Heart left ventricle (tissue), 16 donors: ENCODE measurements at regions not wholly inside any gene's neighbourhood (a gene's known extent, or its start where the extent isn't known, plus 50 kb on each side); places are given as distances from the start of the nearest gene placed in this dataset.

Experiments used
- ATAC-seq, 4 donors: fragments of 200-7000 bp; cut with Tn5 transposase; one replicate each; pipeline ENCODE4 v1.9.1; 2020 to 2022; ENCODE audit warnings: moderate library complexity in 4 of 4, mild to moderate bottlenecking in 3 of 4, moderate number of reproducible peaks in 1 of 4
- DNase-seq, 5 donors: peaks; one replicate each; pipeline ENCODE4 v3.0.0-alpha.2; 2020
- H3K27ac ChIP-seq, 12 donors: fragments of 200-600 bp; sonication (generic) in 4 of 12; one replicate each; pipeline versions ENCODE4 v1.5.0 to v1.8.0; 2016 to 2022; ENCODE audit warnings: mild to moderate bottlenecking in 2 of 12
- H3K27me3 ChIP-seq, 9 donors: fragments of 200-600 bp; sonication (generic) in 2 of 9; one replicate each; pipeline versions ENCODE4 v1.5.1 to v1.8.0; 2016 to 2022; ENCODE audit warnings: mild to moderate bottlenecking in 3 of 9
- H3K36me3 ChIP-seq, 9 donors: fragments of 200-600 bp; sonication (generic) in 2 of 9; one replicate each; pipeline versions ENCODE4 v1.5.0 to v1.8.0; 2018 to 2022; ENCODE audit warnings: mild to moderate bottlenecking in 2 of 9
- H3K4me1 ChIP-seq, 12 donors: fragments of 200-600 bp; sonication (generic) in 4 of 12; one replicate each; pipeline versions ENCODE4 v1.5.0 to v1.8.0; 2016 to 2022; ENCODE audit warnings: mild to moderate bottlenecking in 3 of 12
- H3K4me3 ChIP-seq, 12 donors: fragments of 200-600 bp; sonication (generic) in 4 of 12; one replicate each; pipeline versions ENCODE4 v1.5.0 to v1.8.0; 2017 to 2022; ENCODE audit warnings: mild to moderate bottlenecking in 9 of 12, moderate library complexity in 4 of 12
- H3K9me3 ChIP-seq, 12 donors: fragments of 200-600 bp; sonication (generic) in 4 of 12; one replicate each; pipeline versions ENCODE4 v1.5.0 to v1.8.0; 2016 to 2022; ENCODE audit warnings: mild to moderate bottlenecking in 1 of 12
- POLR2A ChIP-seq, 2 donors: fragments of 450-650 bp; IDR thresholded peaks; one replicate each; pipeline ENCODE4 v1.6.1; 2017; ENCODE audit warnings: antibody characterized with exemption in 2 of 2, mild to moderate bottlenecking in 2 of 2, moderate library complexity in 2 of 2
- WGBS, 4 donors: extraction: QIAGEN DNeasy Blood & Tissue Kit in 2 of 4; methylation state at CpG; one replicate each; pipeline versions ENCODE4 v1.1.5 to v1.1.7; 2013 to 2018; 5-methylcytosine and 5-hydroxymethylcytosine counted together
- intact Hi-C, 10 donors: fragments of 100-400 bp; cut with DNase I; formaldehyde crosslinking; loops; one replicate each; pipeline versions ENCODE4 v1.11.1 to v1.14.2; 2022
- TF ChIP-seq, protein P1 (sequence below), 12 donors: fragments of 200-600 bp; sonication (generic) in 4 of 12; IDR thresholded peaks; one replicate each; pipeline versions ENCODE4 v1.5.0 to v1.8.0; 2018 to 2022; ENCODE audit warnings: antibody characterized with exemption in 12 of 12, mild to moderate bottlenecking in 5 of 12
- donor health status: ischemic (EF 13 %, LVEDD 7.1; RV severe dilation, severe dysfunction).
- donor health status: healthy with polysubstance abuse.
- donor health status: DM: no; HTN: yes; CAD: no.
- donor health status: DM: no; HTN: no; CAD: no.
- donor health status: ischemic (EF 25% LVEDD 6.9; RV normal size, moderate dysfunction).
- donor health status: ischemic (EF 25% LVEDD 5.7; RV mildly dilated, moderate dysfunction).
- donor health status: healthy.
- donor health status: DM: yes; HTN: yes; CAD: no.
- donor health status: ischemic (EF 35%, LVEDD 5.7; RV mildly dilated, moderate dysfunction).
- donor health status: nonischemic (EF 11% LVEDD 7.7; RV severe dilation, severe dysfunction).
- donor health status: DM: yes; HTN: yes; CAD: no.
- donor health status: PGD.
- donor health status: ischemic (EF 29% LVEDD 5.4; RV normal size, mild dysfunction).
- donor health status: nonischemic (EF 23%, LVEDD 6.1; RV moderate dilation, normal function).

DNA sequence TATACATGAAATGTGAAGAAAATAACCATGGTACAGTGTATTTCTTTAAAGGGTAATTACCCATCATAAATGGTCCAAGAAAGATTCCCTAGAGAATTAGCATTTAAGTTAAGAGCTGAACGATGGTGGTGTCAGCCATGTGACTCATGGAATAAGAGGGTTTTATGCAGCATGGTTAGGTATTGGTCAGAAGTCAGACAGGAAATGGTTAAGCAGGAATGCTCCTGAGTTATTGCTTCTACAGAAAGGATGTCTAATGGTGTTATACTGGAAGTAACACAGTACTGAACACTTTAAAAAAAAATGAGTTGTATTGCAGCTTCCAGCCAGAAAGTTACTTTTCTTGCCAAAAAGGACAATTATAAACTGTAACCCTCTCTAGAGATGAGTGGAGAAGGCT, 72.7 kb upstream of the UBE2E3 start:
- 35 to 62% (median 49%) methylated on average over 1 of the region's 1 CpG for WGBS, 4 donors
- intact Hi-C loops, result no loop called here
- DNase-seq, result no peak
- TF ChIP-seq, protein P1, sequence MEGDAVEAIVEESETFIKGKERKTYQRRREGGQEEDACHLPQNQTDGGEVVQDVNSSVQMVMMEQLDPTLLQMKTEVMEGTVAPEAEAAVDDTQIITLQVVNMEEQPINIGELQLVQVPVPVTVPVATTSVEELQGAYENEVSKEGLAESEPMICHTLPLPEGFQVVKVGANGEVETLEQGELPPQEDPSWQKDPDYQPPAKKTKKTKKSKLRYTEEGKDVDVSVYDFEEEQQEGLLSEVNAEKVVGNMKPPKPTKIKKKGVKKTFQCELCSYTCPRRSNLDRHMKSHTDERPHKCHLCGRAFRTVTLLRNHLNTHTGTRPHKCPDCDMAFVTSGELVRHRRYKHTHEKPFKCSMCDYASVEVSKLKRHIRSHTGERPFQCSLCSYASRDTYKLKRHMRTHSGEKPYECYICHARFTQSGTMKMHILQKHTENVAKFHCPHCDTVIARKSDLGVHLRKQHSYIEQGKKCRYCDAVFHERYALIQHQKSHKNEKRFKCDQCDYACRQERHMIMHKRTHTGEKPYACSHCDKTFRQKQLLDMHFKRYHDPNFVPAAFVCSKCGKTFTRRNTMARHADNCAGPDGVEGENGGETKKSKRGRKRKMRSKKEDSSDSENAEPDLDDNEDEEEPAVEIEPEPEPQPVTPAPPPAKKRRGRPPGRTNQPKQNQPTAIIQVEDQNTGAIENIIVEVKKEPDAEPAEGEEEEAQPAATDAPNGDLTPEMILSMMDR (IDR thresholded peaks at IDR 0.05), result no peak
- TF ChIP-seq POLR2A (IDR thresholded peaks at IDR 0.05), result no peak
- Histone ChIP-seq H3K27me3 (no peaks in the 10 kb centered on the region), H3K9me3 (no peaks in the 10 kb centered on the region), H3K4me3 (no peak overlapping the region), H3K36me3 (no peaks in the 10 kb centered on the region), H3K27ac (no peak overlapping the region), H3K4me1 (no peaks in the 10 kb centered on the region)
- ATAC-seq, result no peak

DNA sequence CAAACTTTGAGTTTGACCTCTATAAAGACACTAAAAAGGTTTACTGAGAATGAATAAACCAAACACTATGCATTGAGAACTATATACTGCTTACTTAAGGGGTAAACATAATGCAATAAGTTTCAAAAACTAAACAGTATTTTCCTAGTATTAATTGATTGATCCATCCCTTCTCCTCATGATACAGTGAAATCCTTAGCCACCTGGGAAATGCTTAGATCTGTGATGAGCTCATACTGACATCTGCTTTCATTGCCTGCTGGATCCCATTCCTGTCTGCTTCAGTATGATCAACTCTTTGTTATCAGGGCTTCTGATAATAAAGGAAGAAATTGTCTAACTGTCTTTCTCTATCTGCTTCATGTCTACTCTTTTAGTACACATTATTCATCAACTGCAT, 74.9 kb upstream of the UBE2E3 start:
- H3K9me3 ChIP-seq, result no peaks in the 10 kb centered on the region
- intact Hi-C loops, result no loop called here
- ATAC-seq (no peak), DNase-seq (no peak)
- no peak for TF ChIP-seq POLR2A (IDR thresholded peaks at IDR 0.05)
- TF ChIP-seq, protein P1 (IDR thresholded peaks at IDR 0.05), result no peak
- H3K4me3 ChIP-seq, result no peak overlapping the region
- H3K27ac ChIP-seq, result no peak overlapping the region
- peaks cover 0 to 4% (median 0%) of the 10 kb centered on the region in 9 donors for H3K27me3 ChIP-seq
- no peaks in the 10 kb centered on the region for H3K4me1 ChIP-seq
- H3K36me3 ChIP-seq, result no peaks in the 10 kb centered on the region

DNA sequence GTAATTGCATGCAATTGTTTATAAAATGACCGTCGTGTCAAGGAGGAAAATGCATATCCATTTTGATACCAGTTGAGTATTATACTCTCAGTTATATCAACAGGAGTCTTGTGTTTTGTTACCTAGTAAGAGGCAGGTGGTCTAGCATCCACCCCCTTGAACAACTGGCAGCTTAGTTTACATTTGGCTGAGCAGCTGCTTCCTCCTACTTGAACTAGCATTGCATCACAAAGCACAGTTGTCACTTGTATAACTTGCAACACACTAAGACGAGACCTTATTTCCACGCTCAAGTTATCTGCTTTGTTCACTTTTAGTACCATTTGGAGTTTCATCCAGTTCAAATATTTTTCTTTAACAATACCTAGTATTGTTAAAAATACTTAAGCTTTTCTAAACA, 75.4 kb upstream of the UBE2E3 start:
- Histone ChIP-seq H3K36me3 (no peaks in the 10 kb centered on the region), H3K27me3 (peaks cover 0 to 4% (median 0%) of the 10 kb centered on the region in 9 donors), H3K4me1 (no peaks in the 10 kb centered on the region), H3K9me3 (no peaks in the 10 kb centered on the region), H3K27ac (no peak overlapping the region), H3K4me3 (no peak overlapping the region)
- DNase-seq, result no peak
- no peak for ATAC-seq
- WGBS, 4 donors, result 41 to 55% (median 50%) methylated on average over 4 of the region's 4 CpGs
- TF ChIP-seq, protein P1 (IDR thresholded peaks at IDR 0.05), result no peak
- intact Hi-C loops, result no loop called here

DNA sequence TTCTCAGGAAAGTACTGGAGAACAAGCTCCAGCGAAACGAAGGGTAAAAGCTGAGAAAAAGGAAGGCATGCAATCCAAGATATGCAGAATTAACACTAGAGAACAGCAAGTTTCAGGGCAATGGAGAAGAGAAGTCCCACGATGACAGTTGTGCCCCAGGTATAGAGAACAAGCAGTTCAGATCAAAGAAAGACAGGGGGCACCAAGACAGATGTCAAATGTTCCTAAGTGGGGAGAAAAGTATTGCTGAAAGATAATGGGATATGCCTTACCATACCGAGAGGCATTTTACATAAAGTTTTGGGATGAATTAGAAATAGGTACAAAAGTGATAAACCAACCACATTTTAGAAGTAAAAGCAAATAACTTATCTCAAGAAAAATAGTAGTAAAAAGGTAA, 79.1 kb upstream of the UBE2E3 start:
- intact Hi-C loops, result no loop called here
- no peak for ATAC-seq
- no peaks in the 10 kb centered on the region for H3K9me3 ChIP-seq
- WGBS, 4 donors, result 76 to 84% (median 82%) methylated on average over 4 of the region's 4 CpGs
- TF ChIP-seq POLR2A (IDR thresholded peaks at IDR 0.05), result no peak
- TF ChIP-seq, protein P1 (IDR thresholded peaks at IDR 0.05), result no peak
- no peak overlapping the region for H3K27ac ChIP-seq
- no peaks in the 10 kb centered on the region for H3K36me3 ChIP-seq
- no peak for DNase-seq
- H3K27me3 ChIP-seq, result peaks cover 0 to 4% (median 0%) of the 10 kb centered on the region in 9 donors
- H3K4me1 ChIP-seq, result no peaks in the 10 kb centered on the region
- no peak overlapping the region for H3K4me3 ChIP-seq
